ENCODE measurements at regions not wholly inside any gene's neighbourhood (a gene's known extent, or its start where the extent isn't known, plus 50 kb on each side); places are given as distances from the start of the nearest gene placed in this dataset.

DNA sequence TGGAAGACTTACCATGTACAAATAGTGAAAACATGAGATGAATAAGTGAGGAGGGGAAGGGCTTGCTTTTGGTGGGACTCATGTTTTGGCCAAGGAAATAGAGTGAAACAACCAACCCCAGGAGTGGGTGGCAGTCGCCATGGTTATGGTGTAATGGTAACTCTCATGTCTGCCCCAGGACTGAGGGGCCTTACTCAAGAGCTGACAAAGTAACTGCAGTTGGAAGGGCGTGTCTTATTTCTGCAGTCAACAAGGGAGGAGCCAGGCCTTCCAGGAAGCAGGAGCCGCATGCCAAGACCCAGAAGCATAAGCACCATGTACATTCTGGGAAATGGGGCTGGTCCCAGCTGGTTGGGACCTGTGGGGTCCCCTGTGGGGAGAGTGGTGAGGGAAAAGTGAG lies 108.5 kb downstream of the UNC5CL start:
- H3K27ac ChIP-seq (ENCODE audit: insufficient read depth, low read length): no peak overlapping the region
- DNase-seq (ENCODE audit: low read depth in 2 of 2): peak in 1 of 2 donors; percentile 34

GRCh38 chr6:40930045-40930444 lies 109.0 kb downstream of the UNC5CL start:
- Histone ChIP-seq H2AFZ (ENCODE audit: low read length) (no peak overlapping the region), H3K79me2 (ENCODE audit: control insufficient read depth, insufficient read depth, low read length) (no peaks in the 10 kb centered on the region), H4K20me1 (ENCODE audit: control insufficient read depth, extremely low read depth, insufficient read depth, low read length) (no peaks in the 10 kb centered on the region), H3K27ac (ENCODE audit: insufficient read depth, low read length) (no peak overlapping the region), H3K4me2 (ENCODE audit: extremely low read depth, insufficient read depth, low read length) (no peak overlapping the region), H3K4me3 (replicated peaks in 1 of 4; ENCODE audit: control extremely low read depth in 1 of 4, insufficient read depth in 1 of 4, low read depth in 3 of 4, low read length in 4 of 4) (no peak overlapping the region), H3K27me3 (ENCODE audit: control insufficient read depth, insufficient read depth, low read length) (no peaks in the 10 kb centered on the region), H3K36me3 (ENCODE audit: control insufficient read depth, insufficient read depth, low read length) (no peaks in the 10 kb centered on the region), H3K4me1 (ENCODE audit: control insufficient read depth, extremely low read depth, insufficient read depth, low read length) (peaks cover 2% of the 10 kb centered on the region), H3K9ac (ENCODE audit: insufficient read depth, low read length) (no peak overlapping the region), H3K9me3 (ENCODE audit: control insufficient read depth, insufficient read depth, low read depth, low read length) (no peaks in the 10 kb centered on the region)
- TF ChIP-seq EZH2 (IDR thresholded peaks at IDR 0.05; ENCODE audit: low read length, missing control alignments) (no peak), CTCF (conservative IDR thresholded peaks at IDR 0.05 in 1 of 2, IDR thresholded peaks at IDR 0.05 in 1 of 2; ENCODE audit: low read depth in 1 of 2, low read length in 2 of 2) (no peak)
- no peak for DNase-seq (ENCODE audit: low read depth in 2 of 2)

More for the DNA sequence above, 108.5 kb downstream of the UNC5CL start:
- H3K9ac ChIP-seq (ENCODE audit: insufficient read depth, low read length): no peak overlapping the region
- H3K4me1 ChIP-seq (ENCODE audit: control insufficient read depth, extremely low read depth, insufficient read depth, low read length): peaks cover 2% of the 10 kb centered on the region
- no peaks in the 10 kb centered on the region for H4K20me1 ChIP-seq (ENCODE audit: control insufficient read depth, extremely low read depth, insufficient read depth, low read length)
- H3K4me2 ChIP-seq (ENCODE audit: extremely low read depth, insufficient read depth, low read length): no peak overlapping the region
- peak overlapping the region; percentile 13 for H2AFZ ChIP-seq (ENCODE audit: low read length)
- no peaks in the 10 kb centered on the region for H3K9me3 ChIP-seq (ENCODE audit: control insufficient read depth, insufficient read depth, low read depth, low read length)
- H3K36me3 ChIP-seq (ENCODE audit: control insufficient read depth, insufficient read depth, low read length): no peaks in the 10 kb centered on the region
- H3K4me3 ChIP-seq (replicated peaks in 1 of 4; ENCODE audit: control extremely low read depth in 1 of 4, insufficient read depth in 1 of 4, low read depth in 3 of 4, low read length in 4 of 4): no peak overlapping the region
- no peaks in the 10 kb centered on the region for H3K27me3 ChIP-seq (ENCODE audit: control insufficient read depth, insufficient read depth, low read length)
- no peaks in the 10 kb centered on the region for H3K79me2 ChIP-seq (ENCODE audit: control insufficient read depth, insufficient read depth, low read length)
- TF ChIP-seq CTCF (conservative IDR thresholded peaks at IDR 0.05 in 1 of 2, IDR thresholded peaks at IDR 0.05 in 1 of 2; ENCODE audit: low read depth in 1 of 2, low read length in 2 of 2) (no peak), EZH2 (IDR thresholded peaks at IDR 0.05; ENCODE audit: low read length, missing control alignments) (no peak)

GRCh38 chr6:40929176-40929575 lies 109.8 kb downstream of the UNC5CL start:
- no peak overlapping the region for H3K4me3 ChIP-seq (replicated peaks in 1 of 4; ENCODE audit: control extremely low read depth in 1 of 4, insufficient read depth in 1 of 4, low read depth in 3 of 4, low read length in 4 of 4)
- H3K9ac ChIP-seq (ENCODE audit: insufficient read depth, low read length): no peak overlapping the region
- no peak overlapping the region for H2AFZ ChIP-seq (ENCODE audit: low read length)
- no peak for DNase-seq (ENCODE audit: low read depth in 2 of 2)
- TF ChIP-seq CTCF (conservative IDR thresholded peaks at IDR 0.05 in 1 of 2, IDR thresholded peaks at IDR 0.05 in 1 of 2; ENCODE audit: low read depth in 1 of 2, low read length in 2 of 2): no peak
- TF ChIP-seq EZH2 (IDR thresholded peaks at IDR 0.05; ENCODE audit: low read length, missing control alignments): no peak
- H3K79me2 ChIP-seq (ENCODE audit: control insufficient read depth, insufficient read depth, low read length): no peaks in the 10 kb centered on the region
- H3K9me3 ChIP-seq (ENCODE audit: control insufficient read depth, insufficient read depth, low read depth, low read length): no peaks in the 10 kb centered on the region
- H3K4me2 ChIP-seq (ENCODE audit: extremely low read depth, insufficient read depth, low read length): no peak overlapping the region
- no peaks in the 10 kb centered on the region for H3K36me3 ChIP-seq (ENCODE audit: control insufficient read depth, insufficient read depth, low read length)
- H4K20me1 ChIP-seq (ENCODE audit: control insufficient read depth, extremely low read depth, insufficient read depth, low read length): no peaks in the 10 kb centered on the region
- peaks cover 2% of the 10 kb centered on the region for H3K4me1 ChIP-seq (ENCODE audit: control insufficient read depth, extremely low read depth, insufficient read depth, low read length)
- no peak overlapping the region for H3K27ac ChIP-seq (ENCODE audit: insufficient read depth, low read length)
- H3K27me3 ChIP-seq (ENCODE audit: control insufficient read depth, insufficient read depth, low read length): no peaks in the 10 kb centered on the region

All from fibroblast of lung (primary cell).